ENCODE measurements at regions not wholly inside any gene's neighbourhood (a gene's known extent, or its start where the extent isn't known, plus 50 kb on each side); places are given as distances from the start of the nearest gene placed in this dataset.

- H3K4me1 Mint-ChIP-seq (ENCODE audit: low read depth), result no peaks in the 10 kb centered on the region
- no peaks in the 10 kb centered on the region for H3K36me3 Mint-ChIP-seq (ENCODE audit: low read depth)
Observed at GRCh38 chr11:105520706-105521345, 89.0 kb upstream of the GRIA4 start.

DNA sequence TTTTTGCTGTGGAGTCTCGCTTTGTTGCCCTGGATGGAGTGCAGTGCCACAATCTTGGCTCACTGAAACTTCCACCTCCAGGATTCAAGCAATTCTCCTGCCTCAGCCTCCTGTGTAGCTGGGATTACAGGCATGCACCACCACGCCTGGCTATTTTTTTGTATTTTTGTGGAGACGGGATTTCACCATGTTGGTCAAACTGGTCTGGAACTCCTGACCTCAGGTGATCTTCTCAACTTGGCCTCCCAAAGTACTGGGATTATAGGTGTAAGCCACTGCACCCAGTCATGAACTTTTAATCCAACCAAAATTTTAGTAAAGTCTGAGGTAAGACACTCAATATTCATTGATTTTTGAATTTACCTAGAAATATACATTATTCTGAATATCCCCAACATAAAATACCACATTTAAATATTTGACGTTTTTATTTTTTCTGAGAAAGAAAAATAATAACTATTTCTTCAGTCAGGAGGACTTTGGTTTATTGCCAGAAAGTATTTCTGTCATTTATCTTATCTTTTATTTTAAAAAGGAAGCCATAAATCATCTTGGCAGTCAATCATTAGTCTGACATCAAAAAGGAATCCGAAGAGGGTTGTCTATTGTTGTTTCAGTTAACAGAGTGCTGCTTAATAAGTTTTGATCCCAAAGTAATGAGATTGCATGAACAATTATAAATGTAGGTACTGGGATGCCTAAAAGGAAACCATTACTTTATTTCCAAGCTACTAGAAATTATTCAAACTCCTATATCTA, 102.2 kb upstream of the GRIA4 start:
- peaks cover 7% of the 10 kb centered on the region for H3K27me3 Mint-ChIP-seq (ENCODE audit: low read depth)
- DNase-seq (ENCODE audit: low spot score), result no peak
- H3K27ac Mint-ChIP-seq (ENCODE audit: unreplicated experiment), result no peak overlapping the region
- no peaks in the 10 kb centered on the region for H3K4me1 Mint-ChIP-seq (ENCODE audit: low read depth)
- no peaks in the 10 kb centered on the region for H3K9me3 Mint-ChIP-seq (ENCODE audit: low read depth)
- H3K4me3 Mint-ChIP-seq (ENCODE audit: unreplicated experiment), result no peak overlapping the region
- H3K36me3 Mint-ChIP-seq (ENCODE audit: low read depth), result no peaks in the 10 kb centered on the region
- TF ChIP-seq, protein P1, sequence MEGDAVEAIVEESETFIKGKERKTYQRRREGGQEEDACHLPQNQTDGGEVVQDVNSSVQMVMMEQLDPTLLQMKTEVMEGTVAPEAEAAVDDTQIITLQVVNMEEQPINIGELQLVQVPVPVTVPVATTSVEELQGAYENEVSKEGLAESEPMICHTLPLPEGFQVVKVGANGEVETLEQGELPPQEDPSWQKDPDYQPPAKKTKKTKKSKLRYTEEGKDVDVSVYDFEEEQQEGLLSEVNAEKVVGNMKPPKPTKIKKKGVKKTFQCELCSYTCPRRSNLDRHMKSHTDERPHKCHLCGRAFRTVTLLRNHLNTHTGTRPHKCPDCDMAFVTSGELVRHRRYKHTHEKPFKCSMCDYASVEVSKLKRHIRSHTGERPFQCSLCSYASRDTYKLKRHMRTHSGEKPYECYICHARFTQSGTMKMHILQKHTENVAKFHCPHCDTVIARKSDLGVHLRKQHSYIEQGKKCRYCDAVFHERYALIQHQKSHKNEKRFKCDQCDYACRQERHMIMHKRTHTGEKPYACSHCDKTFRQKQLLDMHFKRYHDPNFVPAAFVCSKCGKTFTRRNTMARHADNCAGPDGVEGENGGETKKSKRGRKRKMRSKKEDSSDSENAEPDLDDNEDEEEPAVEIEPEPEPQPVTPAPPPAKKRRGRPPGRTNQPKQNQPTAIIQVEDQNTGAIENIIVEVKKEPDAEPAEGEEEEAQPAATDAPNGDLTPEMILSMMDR (IDR thresholded peaks at IDR 0.05), result no peak

More at GRCh38 chr11:105520706-105521345, 89.0 kb upstream of the GRIA4 start:
- TF ChIP-seq, protein P1 (IDR thresholded peaks at IDR 0.05), result no peak
- Mint-ChIP-seq H3K27ac (ENCODE audit: unreplicated experiment) (no peak overlapping the region), H3K9me3 (ENCODE audit: low read depth) (peaks cover 4% of the 10 kb centered on the region), H3K27me3 (ENCODE audit: low read depth) (peaks cover 9% of the 10 kb centered on the region), H3K4me3 (ENCODE audit: unreplicated experiment) (no peak overlapping the region)
- DNase-seq (ENCODE audit: low spot score), result no peak

- H3K4me1 Mint-ChIP-seq (ENCODE audit: low read depth), result no peaks in the 10 kb centered on the region
- H3K27me3 Mint-ChIP-seq (ENCODE audit: low read depth), result peaks cover 9% of the 10 kb centered on the region
- H3K36me3 Mint-ChIP-seq (ENCODE audit: low read depth), result no peaks in the 10 kb centered on the region
- DNase-seq (ENCODE audit: low spot score), result no peak
- H3K27ac Mint-ChIP-seq (ENCODE audit: unreplicated experiment), result no peak overlapping the region
- TF ChIP-seq, protein P1 (IDR thresholded peaks at IDR 0.05), result no peak
- H3K9me3 Mint-ChIP-seq (ENCODE audit: low read depth), result no peaks in the 10 kb centered on the region
- H3K4me3 Mint-ChIP-seq (ENCODE audit: unreplicated experiment), result no peak overlapping the region
Observed at GRCh38 chr11:105492010-105492409, 117.9 kb upstream of the GRIA4 start.

DNA sequence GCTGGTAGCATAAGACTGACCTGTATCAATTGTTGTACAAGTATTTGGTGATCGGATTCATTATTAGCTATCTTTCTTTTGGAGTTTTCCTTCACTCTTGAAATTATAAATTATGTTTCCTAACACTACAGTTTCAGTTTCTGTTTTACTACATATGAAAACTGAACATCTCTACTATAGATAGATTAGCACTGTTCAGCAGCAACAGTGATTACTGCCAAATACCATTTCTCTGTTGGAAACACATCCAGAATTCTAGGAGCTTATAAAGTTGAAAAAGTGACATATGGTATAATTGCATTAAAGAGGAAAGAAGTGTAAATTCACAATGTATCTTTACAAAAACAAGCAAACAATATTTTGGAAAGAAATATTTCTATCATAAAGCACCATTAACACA, 118.5 kb upstream of the GRIA4 start:
- no peak for DNase-seq (ENCODE audit: low spot score)
- H3K4me1 Mint-ChIP-seq (ENCODE audit: low read depth), result no peaks in the 10 kb centered on the region

DNA sequence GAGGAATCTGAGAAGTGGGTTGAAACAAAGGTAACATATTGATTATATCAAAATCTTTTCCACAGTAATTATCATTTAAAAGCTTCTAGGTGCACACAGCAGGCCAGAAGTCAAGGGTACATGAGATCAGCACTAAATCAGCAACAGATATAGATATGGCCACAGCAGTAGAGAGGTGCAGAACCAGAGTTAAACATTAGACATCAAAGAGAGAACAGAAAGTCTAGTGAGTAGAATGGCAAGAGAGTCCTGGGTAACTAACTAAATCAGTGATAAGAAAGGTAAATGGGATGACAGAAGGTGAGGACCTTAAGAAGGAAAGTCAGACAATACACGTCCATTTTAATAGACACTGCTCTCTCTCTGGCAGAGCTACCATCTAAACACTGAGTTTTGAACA, 119.5 kb upstream of the GRIA4 start:
- H3K4me3 Mint-ChIP-seq (ENCODE audit: unreplicated experiment), result no peak overlapping the region
- H3K27me3 Mint-ChIP-seq (ENCODE audit: low read depth), result peaks cover 9% of the 10 kb centered on the region
- TF ChIP-seq, protein P1 (IDR thresholded peaks at IDR 0.05), result no peak
- H3K36me3 Mint-ChIP-seq (ENCODE audit: low read depth), result no peaks in the 10 kb centered on the region
- H3K9me3 Mint-ChIP-seq (ENCODE audit: low read depth), result no peaks in the 10 kb centered on the region
- no peak for DNase-seq (ENCODE audit: low spot score)
- H3K27ac Mint-ChIP-seq (ENCODE audit: unreplicated experiment), result no peak overlapping the region
- H3K4me1 Mint-ChIP-seq (ENCODE audit: low read depth), result no peaks in the 10 kb centered on the region

More for the DNA sequence above, 118.5 kb upstream of the GRIA4 start:
- H3K27ac Mint-ChIP-seq (ENCODE audit: unreplicated experiment), result no peak overlapping the region
- no peak overlapping the region for H3K4me3 Mint-ChIP-seq (ENCODE audit: unreplicated experiment)
- TF ChIP-seq, protein P1 (IDR thresholded peaks at IDR 0.05), result no peak
- peaks cover 9% of the 10 kb centered on the region for H3K27me3 Mint-ChIP-seq (ENCODE audit: low read depth)
- H3K9me3 Mint-ChIP-seq (ENCODE audit: low read depth), result no peaks in the 10 kb centered on the region
- no peaks in the 10 kb centered on the region for H3K36me3 Mint-ChIP-seq (ENCODE audit: low read depth)
